Smooth muscle cell (in vitro differentiated cells): ENCODE measurements at regions not wholly inside any gene's neighbourhood (a gene's known extent, or its start where the extent isn't known, plus 50 kb on each side); places are given as distances from the start of the nearest gene placed in this dataset.

Source experiments
- DNase-seq: peaks from one replicate; lab custom pipeline; 2025; ENCODE audit not compliant: unreplicated experiment; lab: John Stamatoyannopoulos, UW
- H2AFZ ChIP-seq: fragments of 200-600 bp; sonication (generic); 2 replicates; pipeline ENCODE4 v1.6.0; 2016; ENCODE audit warnings: antibody characterized with exemption, low read depth, mild to moderate bottlenecking
- H3F3A ChIP-seq: fragments of 200-600 bp; sonication (generic); 2 replicates; pipeline ENCODE4 v1.6.0; 2017; ENCODE audit warnings: antibody characterized with exemption, low read depth
- H3K27ac ChIP-seq: fragments of 200-600 bp; sonication (generic); 2 replicates; pipeline ENCODE4 v1.5.1; 2016; ENCODE audit warnings: low read depth, mild to moderate bottlenecking
- H3K27me3 ChIP-seq: fragments of 200-600 bp; sonication (generic); 2 replicates; pipeline ENCODE4 v1.6.1; 2016; ENCODE audit warnings: low read depth, mild to moderate bottlenecking
- H3K36me3 ChIP-seq: fragments of 200-600 bp; sonication (generic); 2 replicates; pipeline ENCODE4 v1.5.1; 2016; ENCODE audit warnings: low read depth
- H3K4me1 ChIP-seq: fragments of 200-600 bp; sonication (generic); 2 replicates; pipeline ENCODE4 v1.5.1; 2016; ENCODE audit warnings: low read depth
- H3K4me2 ChIP-seq: fragments of 200-600 bp; sonication (generic); 2 replicates; pipeline ENCODE4 v1.6.0; 2016; ENCODE audit warnings: mild to moderate bottlenecking
- H3K4me3 ChIP-seq: fragments of 200-600 bp; sonication (generic); 2 replicates; pipeline ENCODE4 v1.5.1; 2016; ENCODE audit warnings: mild to moderate bottlenecking
- H3K79me2 ChIP-seq: fragments of 200-600 bp; sonication (generic); 2 replicates; pipeline ENCODE4 v1.6.0; 2016; ENCODE audit warnings: low read depth, mild to moderate bottlenecking
- H3K9ac ChIP-seq: fragments of 200-600 bp; sonication (generic); 2 replicates; pipeline ENCODE4 v1.6.0; 2016; ENCODE audit warnings: low read depth
- H3K9me3 ChIP-seq: fragments of 200-600 bp; sonication (generic); replicated peaks from 2 replicates; pipeline ENCODE4 v1.5.1; 2016; ENCODE audit warnings: low read depth
- H4K20me1 ChIP-seq: fragments of 200-600 bp; sonication (generic); 2 replicates; pipeline ENCODE4 v1.6.0; 2016; ENCODE audit warnings: low read depth
- CTCF ChIP-seq: fragments of 200-600 bp; sonication (generic); IDR thresholded peaks from 2 replicates; pipeline ENCODE4 v1.5.1; 2017; ENCODE audit warnings: borderline replicate concordance, mild to moderate bottlenecking, antibody characterized with exemption; ENCODE audit not compliant: insufficient read depth, poor library complexity, severe bottlenecking
- WGBS: methylation state at CpG from one replicate; pipeline ENCODE4 v1.1.7; 2016; ENCODE audit warnings: low lambda C conversion rate; 5-methylcytosine and 5-hydroxymethylcytosine counted together

GRCh38 chr21:35208810-35209517 is 159.9 kb upstream of the RUNX1 start:
- H3K9ac ChIP-seq, result peak overlapping the region; percentile 77
- no peaks in the 10 kb centered on the region for H3K27me3 ChIP-seq
- no peaks in the 10 kb centered on the region for H3K9me3 ChIP-seq
- H2AFZ ChIP-seq, result peak overlapping the region; percentile 78
- WGBS, result 40% methylated on average over 7 of the region's 7 CpGs
- no peaks in the 10 kb centered on the region for H3K79me2 ChIP-seq
- peak overlapping the region; percentile 94 for H3K27ac ChIP-seq
- peaks cover 18% of the 10 kb centered on the region for H3K4me1 ChIP-seq
- no peaks in the 10 kb centered on the region for H3K36me3 ChIP-seq
- TF ChIP-seq CTCF, result no peak
- no peak overlapping the region for H3K4me3 ChIP-seq
- H4K20me1 ChIP-seq, result no peaks in the 10 kb centered on the region
- no peak for DNase-seq
- H3K4me2 ChIP-seq, result peak overlapping the region; percentile 58
- peaks cover 8% of the 10 kb centered on the region for H3F3A ChIP-seq

- H4K20me1 ChIP-seq, result no peaks in the 10 kb centered on the region
- peaks cover 18% of the 10 kb centered on the region for H3K4me1 ChIP-seq
- H3K27me3 ChIP-seq, result no peaks in the 10 kb centered on the region
- TF ChIP-seq CTCF, result no peak
- peaks cover 13% of the 10 kb centered on the region for H3F3A ChIP-seq
- H3K9me3 ChIP-seq, result no peaks in the 10 kb centered on the region
- H3K4me3 ChIP-seq, result no peak overlapping the region
- H2AFZ ChIP-seq, result no peak overlapping the region
- WGBS, result 86% methylated on average over 10 of the region's 10 CpGs
- DNase-seq, result no peak
- H3K36me3 ChIP-seq, result no peaks in the 10 kb centered on the region
- peak overlapping the region; percentile 94 for H3K27ac ChIP-seq
- peak overlapping the region; percentile 77 for H3K9ac ChIP-seq
- H3K4me2 ChIP-seq, result peak overlapping the region; percentile 58
- H3K79me2 ChIP-seq, result no peaks in the 10 kb centered on the region
Measured at GRCh38 chr21:35208104-35208503, 159.0 kb upstream of the RUNX1 start.

DNA sequence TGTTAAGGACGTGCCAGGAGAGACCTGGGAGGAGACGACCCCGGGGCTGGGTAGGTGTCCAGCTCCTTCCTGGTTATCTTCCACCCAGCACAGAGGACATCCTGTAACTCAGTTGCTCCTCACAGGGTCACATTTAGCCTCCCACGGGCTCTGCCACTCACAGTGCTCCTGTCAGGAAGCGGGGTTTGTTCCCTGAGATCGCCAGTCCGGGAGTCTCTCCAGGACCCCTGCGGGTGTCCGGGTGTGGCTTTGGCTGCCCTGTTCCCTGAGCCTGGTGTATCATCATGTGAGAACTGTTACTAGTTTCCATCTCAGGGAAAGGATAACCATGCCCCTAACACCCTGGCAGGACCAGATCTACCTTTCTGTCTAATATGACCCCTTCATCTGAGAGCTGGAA is 158.2 kb upstream of the RUNX1 start:
- Histone ChIP-seq H3K4me2 (no peak overlapping the region), H3K4me3 (no peak overlapping the region), H3K36me3 (no peaks in the 10 kb centered on the region), H3K9ac (peak overlapping the region; percentile 49), H3K27me3 (no peaks in the 10 kb centered on the region), H4K20me1 (no peaks in the 10 kb centered on the region), H3K9me3 (no peaks in the 10 kb centered on the region), H3K79me2 (no peaks in the 10 kb centered on the region), H3K4me1 (peaks cover 18% of the 10 kb centered on the region), H3K27ac (peak overlapping the region; percentile 94), H2AFZ (no peak overlapping the region), H3F3A (peaks cover 18% of the 10 kb centered on the region)
- TF ChIP-seq CTCF, result no peak
- WGBS, result 93% methylated on average over 9 of the region's 9 CpGs
- no peak for DNase-seq
